Lower leg skin (tissue), 3 donors: ENCODE measurements at regions not wholly inside any gene's neighbourhood (a gene's known extent, or its start where the extent isn't known, plus 50 kb on each side); places are given as distances from the start of the nearest gene placed in this dataset.

Experiments used
- CTCF ChIP-seq, 3 donors: fragments of 450-650 bp; IDR thresholded peaks; one replicate each; pipeline ENCODE4 v1.5.1; 2016; ENCODE audit warnings: antibody characterized with exemption in 3 of 3, mild to moderate bottlenecking in 3 of 3, moderate library complexity in 2 of 3
- POLR2A ChIP-seq, 2 donors: fragments of 450-650 bp; IDR thresholded peaks; one replicate each; pipeline ENCODE4 v1.6.1; 2016 to 2017; ENCODE audit warnings: antibody characterized with exemption in 2 of 2, mild to moderate bottlenecking in 1 of 2, moderate library complexity in 1 of 2

- TF ChIP-seq CTCF (IDR thresholded peaks at IDR 0.05) = no peak
- TF ChIP-seq POLR2A (IDR thresholded peaks at IDR 0.05) = no peak
Measured at GRCh38 chr16:73233846-73234424, 186.0 kb upstream of the ZFHX3 start.
